ENCODE measurements at regions not wholly inside any gene's neighbourhood (a gene's known extent, or its start where the extent isn't known, plus 50 kb on each side); places are given as distances from the start of the nearest gene placed in this dataset.

GRCh38 chr1:83791821-83792437 lies 207.0 kb downstream of the TTLL7 start:
- H3K9me3 ChIP-seq (ENCODE audit: control insufficient read depth, insufficient read depth, low read length) = no peaks in the 10 kb centered on the region
- no peaks in the 10 kb centered on the region for H4K20me1 ChIP-seq (ENCODE audit: control insufficient read depth, insufficient read depth, low read depth, low read length)
- H3F3A ChIP-seq (ENCODE audit: control insufficient read depth, insufficient read depth) = no peaks in the 10 kb centered on the region
- no peaks in the 10 kb centered on the region for H3K4me1 ChIP-seq (ENCODE audit: control insufficient read depth, low read length)
- TF ChIP-seq EZH2phosphoT487 (IDR thresholded peaks at IDR 0.05; ENCODE audit: borderline replicate concordance, low read length) (no peak), CTCF (IDR thresholded peaks at IDR 0.05; ENCODE audit: low read depth, low read length, poor library complexity, severe bottlenecking) (no peak)
- no peak overlapping the region for H3K27ac ChIP-seq (ENCODE audit: low read depth, low read length)
- no peaks in the 10 kb centered on the region for H3K27me3 ChIP-seq (ENCODE audit: control insufficient read depth, low read length)
- no peak overlapping the region for H3K4me2 ChIP-seq (ENCODE audit: low read length)
- no peaks in the 10 kb centered on the region for H3K79me2 ChIP-seq (ENCODE audit: control insufficient read depth, low read length)
- H3K4me3 ChIP-seq (ENCODE audit: low read length) = no peak overlapping the region
- no peaks in the 10 kb centered on the region for H3K9me2 ChIP-seq (replicated peaks; ENCODE audit: control insufficient read depth, low read length)
- no peaks in the 10 kb centered on the region for H3K36me3 ChIP-seq (ENCODE audit: control insufficient read depth, low read length)

- Histone ChIP-seq H3K4me2 (ENCODE audit: low read length) (no peak overlapping the region), H3K9me3 (ENCODE audit: control insufficient read depth, insufficient read depth, low read length) (no peaks in the 10 kb centered on the region), H3K27me3 (ENCODE audit: control insufficient read depth, low read length) (no peaks in the 10 kb centered on the region), H3K27ac (ENCODE audit: low read depth, low read length) (no peak overlapping the region), H3K4me3 (ENCODE audit: low read length) (no peak overlapping the region), H3K79me2 (ENCODE audit: control insufficient read depth, low read length) (no peaks in the 10 kb centered on the region), H4K20me1 (ENCODE audit: control insufficient read depth, insufficient read depth, low read depth, low read length) (no peaks in the 10 kb centered on the region), H3K4me1 (ENCODE audit: control insufficient read depth, low read length) (no peaks in the 10 kb centered on the region), H3K36me3 (ENCODE audit: control insufficient read depth, low read length) (no peaks in the 10 kb centered on the region), H3F3A (ENCODE audit: control insufficient read depth, insufficient read depth) (no peaks in the 10 kb centered on the region), H3K9me2 (replicated peaks; ENCODE audit: control insufficient read depth, low read length) (no peaks in the 10 kb centered on the region)
- TF ChIP-seq EZH2phosphoT487 (IDR thresholded peaks at IDR 0.05; ENCODE audit: borderline replicate concordance, low read length) = no peak
- TF ChIP-seq CTCF (IDR thresholded peaks at IDR 0.05; ENCODE audit: low read depth, low read length, poor library complexity, severe bottlenecking) = no peak
Observed at GRCh38 chr1:83790446-83790845, 208.5 kb downstream of the TTLL7 start.

- no peak overlapping the region for H3K4me2 ChIP-seq (ENCODE audit: low read length)
- H3K27me3 ChIP-seq (ENCODE audit: control insufficient read depth, low read length) = no peaks in the 10 kb centered on the region
- no peaks in the 10 kb centered on the region for H3F3A ChIP-seq (ENCODE audit: control insufficient read depth, insufficient read depth)
- H3K79me2 ChIP-seq (ENCODE audit: control insufficient read depth, low read length) = no peaks in the 10 kb centered on the region
- H4K20me1 ChIP-seq (ENCODE audit: control insufficient read depth, insufficient read depth, low read depth, low read length) = no peaks in the 10 kb centered on the region
- no peaks in the 10 kb centered on the region for H3K9me3 ChIP-seq (ENCODE audit: control insufficient read depth, insufficient read depth, low read length)
- no peaks in the 10 kb centered on the region for H3K36me3 ChIP-seq (ENCODE audit: control insufficient read depth, low read length)
- no peaks in the 10 kb centered on the region for H3K9me2 ChIP-seq (replicated peaks; ENCODE audit: control insufficient read depth, low read length)
- TF ChIP-seq CTCF (IDR thresholded peaks at IDR 0.05; ENCODE audit: low read depth, low read length, poor library complexity, severe bottlenecking) (no peak), EZH2phosphoT487 (IDR thresholded peaks at IDR 0.05; ENCODE audit: borderline replicate concordance, low read length) (no peak)
- H3K4me3 ChIP-seq (ENCODE audit: low read length) = no peak overlapping the region
- H3K4me1 ChIP-seq (ENCODE audit: control insufficient read depth, low read length) = no peaks in the 10 kb centered on the region
- H3K27ac ChIP-seq (ENCODE audit: low read depth, low read length) = no peak overlapping the region
Observed at GRCh38 chr1:83787246-83787998, 211.5 kb downstream of the TTLL7 start.
